ENCODE measurements at regions not wholly inside any gene's neighbourhood (a gene's known extent, or its start where the extent isn't known, plus 50 kb on each side); places are given as distances from the start of the nearest gene placed in this dataset.

DNA sequence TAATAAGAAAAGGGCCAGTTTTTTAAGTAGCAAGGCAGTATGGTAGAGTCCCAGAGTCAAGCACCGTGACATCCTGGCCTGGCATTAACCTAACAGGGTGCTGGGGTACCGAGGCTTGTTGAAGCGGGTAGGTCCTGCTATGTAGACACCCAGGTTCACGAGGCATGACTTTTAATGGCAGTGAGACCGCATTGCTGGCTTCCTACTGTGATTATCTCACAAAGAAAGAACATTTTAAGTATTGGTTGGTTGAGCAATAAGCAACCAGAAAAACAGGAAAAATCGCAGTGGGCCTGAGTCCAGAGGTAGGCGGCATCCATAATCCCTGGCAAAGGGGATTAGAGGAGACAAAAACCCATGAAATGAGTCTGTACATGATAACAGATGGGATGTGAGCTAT is 927.9 kb upstream of the ACVR2A start:
- no peak overlapping the region for H3K27ac ChIP-seq

DNA sequence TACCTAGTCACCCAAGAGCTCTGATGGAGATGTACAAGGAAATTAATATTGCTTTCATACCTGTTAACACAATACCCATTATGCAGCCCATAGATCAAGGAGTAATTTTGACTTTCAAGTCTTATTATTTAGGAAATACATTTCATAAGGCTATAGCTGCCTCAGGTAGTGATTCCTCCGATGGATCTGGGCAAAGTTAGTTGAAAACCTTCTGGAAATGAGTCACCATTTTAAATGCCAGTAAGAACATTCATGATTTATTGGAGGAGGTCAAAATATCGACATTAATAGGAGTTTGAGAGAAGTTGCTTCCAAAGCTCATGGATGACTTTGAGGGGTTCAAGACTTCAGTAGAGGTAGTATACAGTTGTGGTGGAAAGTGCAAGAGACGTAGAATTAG is 931.4 kb upstream of the ACVR2A start:
- H3K4me3 ChIP-seq = no peak overlapping the region
- no peaks in the 10 kb centered on the region for H3K27me3 ChIP-seq
- H3K9me3 ChIP-seq = no peaks in the 10 kb centered on the region
- DNase-seq = no peak
- no peak overlapping the region for H3K27ac ChIP-seq
- H3K36me3 ChIP-seq = no peaks in the 10 kb centered on the region
- peaks cover 0 to 5% (median 0%) of the 10 kb centered on the region in 4 donors for H3K4me1 ChIP-seq
- TF ChIP-seq POLR2A (IDR thresholded peaks at IDR 0.05) = no peak
- TF ChIP-seq, protein P1, sequence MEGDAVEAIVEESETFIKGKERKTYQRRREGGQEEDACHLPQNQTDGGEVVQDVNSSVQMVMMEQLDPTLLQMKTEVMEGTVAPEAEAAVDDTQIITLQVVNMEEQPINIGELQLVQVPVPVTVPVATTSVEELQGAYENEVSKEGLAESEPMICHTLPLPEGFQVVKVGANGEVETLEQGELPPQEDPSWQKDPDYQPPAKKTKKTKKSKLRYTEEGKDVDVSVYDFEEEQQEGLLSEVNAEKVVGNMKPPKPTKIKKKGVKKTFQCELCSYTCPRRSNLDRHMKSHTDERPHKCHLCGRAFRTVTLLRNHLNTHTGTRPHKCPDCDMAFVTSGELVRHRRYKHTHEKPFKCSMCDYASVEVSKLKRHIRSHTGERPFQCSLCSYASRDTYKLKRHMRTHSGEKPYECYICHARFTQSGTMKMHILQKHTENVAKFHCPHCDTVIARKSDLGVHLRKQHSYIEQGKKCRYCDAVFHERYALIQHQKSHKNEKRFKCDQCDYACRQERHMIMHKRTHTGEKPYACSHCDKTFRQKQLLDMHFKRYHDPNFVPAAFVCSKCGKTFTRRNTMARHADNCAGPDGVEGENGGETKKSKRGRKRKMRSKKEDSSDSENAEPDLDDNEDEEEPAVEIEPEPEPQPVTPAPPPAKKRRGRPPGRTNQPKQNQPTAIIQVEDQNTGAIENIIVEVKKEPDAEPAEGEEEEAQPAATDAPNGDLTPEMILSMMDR (IDR thresholded peaks at IDR 0.05) = no peak

More for the DNA sequence above, 927.9 kb upstream of the ACVR2A start:
- peaks cover 0 to 5% (median 0%) of the 10 kb centered on the region in 4 donors for H3K4me1 ChIP-seq
- no peak for DNase-seq
- no peaks in the 10 kb centered on the region for H3K27me3 ChIP-seq
- no peaks in the 10 kb centered on the region for H3K9me3 ChIP-seq
- no peak for TF ChIP-seq POLR2A (IDR thresholded peaks at IDR 0.05)
- TF ChIP-seq, protein P1 (IDR thresholded peaks at IDR 0.05) = no peak
- no peaks in the 10 kb centered on the region for H3K36me3 ChIP-seq
- H3K4me3 ChIP-seq = no peak overlapping the region

DNA sequence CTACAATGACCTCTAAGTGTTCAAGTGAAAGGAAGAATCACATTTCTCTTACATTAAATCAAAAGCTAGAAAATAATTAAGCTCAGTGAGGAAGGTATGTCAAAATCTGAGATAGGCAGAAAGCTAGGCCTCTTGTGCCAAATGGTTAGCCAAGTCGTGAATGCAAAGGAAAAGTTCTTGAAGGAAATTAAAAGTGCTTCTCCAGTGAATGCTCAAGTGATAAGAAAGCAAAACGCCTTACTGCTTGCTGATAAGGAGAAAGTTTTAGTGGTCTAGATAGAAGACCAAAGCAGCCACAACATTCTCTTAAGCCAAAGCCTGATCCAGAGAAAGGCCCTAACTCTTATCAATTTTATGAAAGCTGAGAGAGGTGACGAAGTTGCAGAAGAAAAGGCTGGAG is 932.3 kb upstream of the ACVR2A start:
- Histone ChIP-seq H3K9me3 (no peaks in the 10 kb centered on the region), H3K36me3 (no peaks in the 10 kb centered on the region), H3K4me3 (no peak overlapping the region), H3K4me1 (peaks cover 0 to 5% (median 0%) of the 10 kb centered on the region in 4 donors), H3K27ac (no peak overlapping the region), H3K27me3 (no peaks in the 10 kb centered on the region)
- TF ChIP-seq POLR2A (IDR thresholded peaks at IDR 0.05) = no peak
- TF ChIP-seq, protein P1 (IDR thresholded peaks at IDR 0.05) = no peak
- DNase-seq = no peak

DNA sequence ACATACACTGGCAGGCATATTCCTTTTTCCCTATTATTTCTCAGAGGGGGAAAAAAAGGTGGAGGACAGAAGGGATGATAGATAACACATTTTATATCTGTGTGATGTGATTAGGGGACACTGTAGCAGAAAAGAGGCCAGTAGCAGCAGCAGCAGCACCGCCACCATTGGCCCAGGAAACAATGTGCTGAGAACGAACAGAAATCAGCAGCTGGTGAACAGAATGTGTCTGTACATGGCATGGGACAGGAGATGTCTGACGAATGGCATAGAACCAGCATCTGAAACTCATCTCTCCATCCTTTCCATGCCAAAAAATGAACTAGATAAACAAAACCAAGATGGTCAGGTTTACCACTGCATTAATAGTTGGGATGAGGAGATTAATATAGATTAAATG is 936.1 kb upstream of the ACVR2A start:
- Histone ChIP-seq H3K4me3 (no peak overlapping the region), H3K9me3 (no peaks in the 10 kb centered on the region), H3K4me1 (no peaks in the 10 kb centered on the region), H3K27ac (no peak overlapping the region), H3K36me3 (no peaks in the 10 kb centered on the region), H3K27me3 (no peaks in the 10 kb centered on the region)
- TF ChIP-seq, protein P1 (IDR thresholded peaks at IDR 0.05) = no peak
- TF ChIP-seq POLR2A (IDR thresholded peaks at IDR 0.05) = no peak
- DNase-seq = no peak

DNA sequence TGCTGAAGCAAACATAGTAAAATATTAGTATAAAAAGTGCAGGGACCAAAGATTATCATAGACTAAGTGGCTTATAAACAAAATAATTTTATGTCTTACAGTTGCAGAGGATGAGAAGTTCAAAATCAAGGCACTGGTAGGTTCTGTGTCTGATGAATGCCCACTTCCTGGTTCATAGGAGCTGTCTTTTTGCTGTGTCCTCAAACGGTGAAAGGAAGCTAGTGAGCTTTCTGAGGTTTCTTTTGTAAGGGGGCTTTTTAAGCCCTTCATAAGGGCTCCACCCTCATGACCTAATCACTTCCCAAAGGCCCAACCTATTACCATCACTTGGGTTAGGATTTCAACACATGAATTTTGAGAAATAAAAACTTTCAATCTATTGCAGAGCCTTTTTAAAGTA is 946.7 kb upstream of the ACVR2A start:
- TF ChIP-seq, protein P1 (IDR thresholded peaks at IDR 0.05) = no peak
- TF ChIP-seq POLR2A (IDR thresholded peaks at IDR 0.05) = no peak
- no peak overlapping the region for H3K4me3 ChIP-seq
- no peaks in the 10 kb centered on the region for H3K4me1 ChIP-seq

DNA sequence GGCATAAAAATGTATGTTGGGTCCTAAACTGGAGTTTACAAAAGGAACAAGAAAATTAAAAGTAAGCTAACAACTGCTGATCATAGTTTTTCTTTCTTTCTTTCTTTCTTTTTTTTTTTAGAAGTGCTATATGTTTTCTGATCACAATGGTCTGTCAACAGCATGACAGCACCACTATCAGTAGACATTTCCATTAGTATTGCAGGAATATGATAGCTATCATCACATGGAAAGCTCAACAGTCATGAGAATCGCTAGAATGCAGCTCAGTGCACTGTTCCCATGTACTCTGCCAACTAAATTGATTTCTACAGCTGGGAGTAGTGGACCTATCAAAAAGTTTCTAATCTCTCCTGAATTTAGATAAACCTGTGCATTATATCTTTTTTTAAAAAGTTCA is 950.3 kb upstream of the ACVR2A start:
- no peaks in the 10 kb centered on the region for H3K9me3 ChIP-seq
- H3K36me3 ChIP-seq = no peaks in the 10 kb centered on the region
- TF ChIP-seq, protein P1 (IDR thresholded peaks at IDR 0.05) = no peak
- no peak for TF ChIP-seq POLR2A (IDR thresholded peaks at IDR 0.05)
- DNase-seq = no peak
- no peak overlapping the region for H3K4me3 ChIP-seq
- no peak overlapping the region for H3K27ac ChIP-seq
- no peaks in the 10 kb centered on the region for H3K4me1 ChIP-seq
- no peaks in the 10 kb centered on the region for H3K27me3 ChIP-seq

More for the DNA sequence above, 946.7 kb upstream of the ACVR2A start:
- H3K27me3 ChIP-seq = no peaks in the 10 kb centered on the region
- no peak for DNase-seq
- no peaks in the 10 kb centered on the region for H3K36me3 ChIP-seq
- no peak overlapping the region for H3K27ac ChIP-seq
- H3K9me3 ChIP-seq = no peaks in the 10 kb centered on the region

All from Peyer's patch (tissue), 4 donors.